Brain pericyte (primary cell): ENCODE measurements at regions not wholly inside any gene's neighbourhood (a gene's known extent, or its start where the extent isn't known, plus 50 kb on each side); places are given as distances from the start of the nearest gene placed in this dataset.
"Not testable (repeated sequence)": the region's sequence is repeated elsewhere in the genome, so short reads cannot be mapped to it uniquely, and the experiment has no call there.

Experiments used
- DNase-seq: peaks from one replicate; pipeline ENCODE4 v3.0.0-alpha.2; 2012; ENCODE audit warnings: low read depth, low spot score

GRCh38 chr5:88666761-88667495 is 216.1 kb downstream of the MEF2C start:
- no peak for DNase-seq

GRCh38 chr5:88665750-88666215 is 217.2 kb downstream of the MEF2C start:
- no peak for DNase-seq

- no peak for DNase-seq
These were observed 218.3 kb downstream of the MEF2C start for GRCh38 chr5:88664645-88665044.

GRCh38 chr5:88663793-88664216 is 219.2 kb downstream of the MEF2C start:
- DNase-seq: no peak

- no peak for DNase-seq
These were observed 220.1 kb downstream of the MEF2C start for GRCh38 chr5:88662846-88663245.

- DNase-seq: no peak
These were observed 221.2 kb downstream of the MEF2C start for GRCh38 chr5:88661806-88662207.

GRCh38 chr5:88660947-88661805 is 221.8 kb downstream of the MEF2C start:
- DNase-seq: no peak

GRCh38 chr5:88660264-88660946 is 222.6 kb downstream of the MEF2C start:
- no peak for DNase-seq

- DNase-seq: no peak
These were observed 223.3 kb downstream of the MEF2C start for GRCh38 chr5:88659529-88660263.

GRCh38 chr5:88658886-88659285 is 224.1 kb downstream of the MEF2C start:
- no peak for DNase-seq

GRCh38 chr5:88657906-88658775 is 224.8 kb downstream of the MEF2C start:
- DNase-seq: no peak

- no peak for DNase-seq
These were observed 225.8 kb downstream of the MEF2C start for GRCh38 chr5:88657136-88657535.

- no peak for DNase-seq
These were observed 226.6 kb downstream of the MEF2C start for GRCh38 chr5:88656221-88656950.

GRCh38 chr5:88653471-88653870 is 229.5 kb downstream of the MEF2C start:
- DNase-seq: no peak

- DNase-seq: no peak
These were observed 235.1 kb downstream of the MEF2C start for GRCh38 chr5:88647901-88648300.

GRCh38 chr5:88646866-88647265 is 236.1 kb downstream of the MEF2C start:
- no peak for DNase-seq

- no peak for DNase-seq
These were observed 238.3 kb downstream of the MEF2C start for GRCh38 chr5:88644676-88645075.

GRCh38 chr5:88643315-88643714 is 239.7 kb downstream of the MEF2C start:
- DNase-seq: no peak

- DNase-seq: no peak
These were observed 249.0 kb downstream of the MEF2C start for GRCh38 chr5:88634014-88634413.

GRCh38 chr5:88622890-88623289 is 260.1 kb downstream of the MEF2C start:
- not testable (repeated sequence) for DNase-seq
